ENCODE measurements at regions not wholly inside any gene's neighbourhood (a gene's known extent, or its start where the extent isn't known, plus 50 kb on each side); places are given as distances from the start of the nearest gene placed in this dataset.

GRCh38 chr9:87443461-87443860 is 54.2 kb upstream of the DAPK1 start:
- TF ChIP-seq CTCF (IDR thresholded peaks at IDR 0.05; ENCODE audit: low read depth, low read length, missing control alignments), result no peak
- DNase-seq (ENCODE audit: low read depth), result no peak
- H3K4me3 ChIP-seq (ENCODE audit: low read depth, low read length), result no peak overlapping the region
- in situ Hi-C loops (cut with HindIII; ENCODE audit: low sequenced_read_pairs), result no loop called here

DNA sequence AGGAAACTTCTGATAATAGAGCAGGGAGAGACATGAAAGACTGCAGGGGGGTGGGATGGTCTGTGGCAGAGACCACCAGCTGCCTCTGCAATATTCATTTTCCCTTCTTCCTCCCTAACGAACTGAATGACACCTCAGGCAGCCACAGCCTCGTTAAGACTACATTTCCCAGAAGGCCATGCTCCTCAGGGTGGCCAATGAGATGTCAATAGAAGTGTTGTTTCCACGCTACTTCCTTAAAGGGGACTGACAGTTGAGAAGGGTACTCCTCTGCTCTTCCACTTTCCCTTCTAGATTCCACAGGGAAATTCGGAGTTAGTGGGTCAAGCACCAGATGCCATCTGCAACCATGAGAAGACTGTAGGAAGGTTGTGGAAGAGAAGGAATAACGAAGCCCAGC is 52.0 kb upstream of the DAPK1 start:
- TF ChIP-seq CTCF (IDR thresholded peaks at IDR 0.05; ENCODE audit: low read depth, low read length, missing control alignments), result no peak
- in situ Hi-C loops (cut with HindIII; ENCODE audit: low sequenced_read_pairs), result no loop called here
- H3K4me3 ChIP-seq (ENCODE audit: low read depth, low read length), result no peak overlapping the region
- DNase-seq (ENCODE audit: low read depth), result no peak

- DNase-seq (ENCODE audit: low read depth), result no peak
- TF ChIP-seq CTCF (IDR thresholded peaks at IDR 0.05; ENCODE audit: low read depth, low read length, missing control alignments), result no peak
- in situ Hi-C loops (cut with HindIII; ENCODE audit: low sequenced_read_pairs), result no loop called here
- no peak overlapping the region for H3K4me3 ChIP-seq (ENCODE audit: low read depth, low read length)
These were observed 51.1 kb upstream of the DAPK1 start for GRCh38 chr9:87446527-87446926.

- in situ Hi-C loops (cut with HindIII; ENCODE audit: low sequenced_read_pairs), result no loop called here
- DNase-seq (ENCODE audit: low read depth), result no peak
- TF ChIP-seq CTCF (IDR thresholded peaks at IDR 0.05; ENCODE audit: low read depth, low read length, missing control alignments), result no peak
- H3K4me3 ChIP-seq (ENCODE audit: low read depth, low read length), result no peak overlapping the region
These were observed 49.9 kb upstream of the DAPK1 start for GRCh38 chr9:87447547-87448432.

Data from astrocyte of the cerebellum (primary cell).